ENCODE measurements at regions not wholly inside any gene's neighbourhood (a gene's known extent, or its start where the extent isn't known, plus 50 kb on each side); places are given as distances from the start of the nearest gene placed in this dataset.

DNA sequence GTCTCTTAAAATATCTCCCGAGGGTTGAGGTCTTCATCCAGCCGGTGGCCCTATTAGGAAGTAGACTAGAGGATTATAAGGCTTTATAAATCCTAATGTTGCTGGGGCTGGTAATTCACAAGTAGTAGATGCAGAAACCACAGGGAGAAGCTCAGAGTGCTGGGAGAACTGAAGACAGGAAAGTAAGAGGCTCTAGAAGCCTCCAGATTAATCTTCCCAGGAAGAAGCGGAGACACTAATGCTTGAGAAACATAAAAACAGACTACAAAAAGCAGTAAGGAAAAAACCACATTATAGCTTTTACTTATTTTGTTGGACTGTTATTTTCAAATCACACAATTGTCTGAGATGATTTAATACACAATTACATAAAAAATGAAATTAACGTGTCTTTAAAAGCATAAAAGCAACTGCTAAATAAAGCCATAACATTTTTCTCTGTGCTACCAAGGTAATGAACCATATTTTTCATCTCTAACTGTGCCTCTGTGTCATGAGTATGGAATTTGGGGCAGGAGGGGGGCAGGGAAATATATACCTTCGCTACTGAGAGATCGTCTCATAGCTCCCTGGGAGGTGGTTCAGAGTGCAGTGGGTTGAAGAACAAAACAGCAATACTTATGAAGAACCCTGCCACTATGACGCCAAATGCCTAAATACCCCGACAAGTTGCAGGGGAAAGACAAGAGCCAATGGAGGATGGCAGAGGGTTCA, 806.2 kb upstream of the WWC1 start:
- no peak for DNase-seq (ENCODE audit: low spot score)

DNA sequence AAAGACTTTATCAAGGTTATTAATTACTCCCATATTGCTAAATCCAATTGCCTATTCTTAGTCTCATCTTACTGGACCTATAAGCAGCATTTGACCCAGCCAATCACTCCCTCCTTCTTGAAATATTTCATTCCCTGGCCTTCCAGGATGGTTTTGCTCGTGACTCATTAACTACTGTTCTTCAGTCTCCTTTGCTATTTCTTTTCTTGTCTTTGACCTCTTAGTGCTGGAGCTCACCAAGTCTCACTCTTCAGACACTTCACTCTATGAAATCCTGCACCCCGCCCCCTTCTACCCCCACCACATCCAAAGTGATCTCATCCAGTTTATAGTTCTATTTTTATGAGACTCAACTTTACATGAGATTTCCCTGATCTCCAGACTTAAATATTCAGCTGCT, 803.1 kb upstream of the WWC1 start:
- DNase-seq (ENCODE audit: low spot score): no peak

DNA sequence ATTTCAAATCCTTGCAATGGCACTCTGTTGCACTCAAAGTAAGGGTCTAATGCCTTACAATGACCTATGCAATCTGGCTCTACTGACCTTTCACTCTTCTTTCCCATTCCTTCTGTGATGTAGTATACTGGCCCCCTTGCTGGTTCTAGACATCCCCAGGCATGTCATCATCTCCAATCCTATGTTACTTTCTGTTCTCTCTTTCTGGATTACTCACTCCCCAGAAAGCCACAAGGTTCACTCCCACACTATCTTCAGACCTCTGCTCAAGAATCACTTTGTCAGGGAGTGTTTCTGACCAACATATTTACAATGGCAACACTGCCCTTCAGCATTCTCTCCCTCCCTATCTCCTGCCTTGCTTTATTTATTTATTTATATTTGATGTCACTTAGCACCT, 802.2 kb upstream of the WWC1 start:
- DNase-seq (ENCODE audit: low spot score): no peak

DNA sequence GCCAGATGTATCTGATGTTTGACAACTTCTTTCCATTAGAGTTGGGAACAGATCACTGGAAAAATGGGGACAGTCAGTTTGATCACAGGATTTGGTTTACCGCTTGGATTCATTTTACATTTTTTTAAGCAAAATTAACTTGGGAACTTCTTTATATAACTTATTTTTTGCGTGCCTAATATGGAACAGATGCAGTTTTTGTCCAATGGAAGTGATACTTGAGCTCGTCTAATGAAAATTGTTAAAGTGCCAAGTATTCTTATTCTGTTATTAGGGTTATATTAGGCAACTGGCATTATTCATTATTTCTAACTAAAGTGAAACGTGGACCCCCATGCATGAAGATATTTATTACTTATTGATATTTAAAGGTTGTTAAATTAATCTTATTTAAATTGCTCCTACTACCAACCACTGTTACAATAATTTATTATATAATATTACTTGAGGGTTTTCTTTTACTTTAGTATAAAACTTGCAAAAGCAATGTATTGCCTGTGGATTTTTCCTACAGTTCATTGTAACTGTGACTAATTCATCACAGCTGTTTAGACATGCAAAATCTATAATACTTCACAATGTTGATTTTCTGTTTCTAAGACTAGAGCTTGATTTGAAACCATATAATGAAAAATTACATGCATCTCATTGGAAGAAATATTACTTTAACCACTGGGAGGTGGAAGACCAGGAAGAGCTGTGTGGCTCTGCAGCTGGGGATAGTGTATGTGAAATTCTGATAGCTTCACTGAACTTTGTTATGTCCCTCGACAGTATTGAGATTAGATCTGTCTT, 787.3 kb upstream of the WWC1 start:
- no peak for DNase-seq (ENCODE audit: low spot score)

DNA sequence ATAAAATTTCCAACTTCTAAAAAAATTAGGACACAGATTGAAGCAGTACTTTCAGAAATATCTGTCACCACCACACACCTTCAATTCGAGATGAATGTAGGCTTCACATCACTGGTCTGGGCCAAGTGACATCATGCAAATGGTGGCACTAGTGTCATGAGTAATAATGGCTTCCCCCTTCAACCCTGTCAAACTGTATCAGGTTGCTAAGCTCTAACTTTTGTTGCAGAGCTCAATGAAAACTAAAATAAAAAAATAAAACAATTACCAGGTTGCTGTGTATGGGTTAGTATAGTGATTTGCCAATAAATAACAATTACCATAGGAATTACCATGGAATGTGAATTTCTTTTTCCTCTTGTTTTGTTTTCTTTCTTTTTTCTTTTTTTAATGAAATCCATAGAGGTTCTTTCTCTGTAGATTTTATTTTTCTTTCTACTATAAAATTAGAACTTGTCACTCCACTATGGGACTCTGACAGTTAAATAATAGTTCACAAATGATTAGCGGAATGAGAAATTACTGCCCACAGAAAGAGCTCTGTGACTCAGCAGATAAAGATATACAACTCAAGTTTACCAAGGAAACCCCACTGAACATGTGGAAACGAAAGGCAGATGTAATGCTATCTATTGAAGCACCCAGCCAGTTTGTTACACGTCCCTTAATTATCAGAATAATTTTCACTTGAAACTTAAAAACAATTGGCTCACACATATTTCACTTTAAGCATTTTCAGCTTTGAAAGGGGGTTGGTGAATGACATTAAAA, 783.8 kb upstream of the WWC1 start:
- DNase-seq (ENCODE audit: low spot score): no peak

DNA sequence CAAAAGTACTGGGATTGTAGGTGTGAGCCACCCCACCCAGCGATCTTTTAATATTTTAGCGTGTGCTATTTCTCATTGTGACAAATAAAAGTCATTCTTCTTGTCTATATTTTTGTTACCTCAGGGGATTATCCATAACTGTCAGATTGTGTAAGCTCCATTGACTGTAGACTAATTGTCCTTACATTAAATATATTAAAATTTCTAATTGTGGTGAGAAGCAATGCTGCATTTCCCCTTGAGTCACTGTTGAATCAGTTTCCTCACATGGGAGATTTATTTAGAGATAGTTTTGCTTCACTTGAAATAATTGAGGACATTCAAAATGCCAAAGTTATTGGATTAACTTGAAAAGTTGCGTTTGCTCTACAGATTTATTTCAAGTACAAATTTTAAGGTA, 782.4 kb upstream of the WWC1 start:
- peak; percentile 42 for DNase-seq (ENCODE audit: low spot score)

DNA sequence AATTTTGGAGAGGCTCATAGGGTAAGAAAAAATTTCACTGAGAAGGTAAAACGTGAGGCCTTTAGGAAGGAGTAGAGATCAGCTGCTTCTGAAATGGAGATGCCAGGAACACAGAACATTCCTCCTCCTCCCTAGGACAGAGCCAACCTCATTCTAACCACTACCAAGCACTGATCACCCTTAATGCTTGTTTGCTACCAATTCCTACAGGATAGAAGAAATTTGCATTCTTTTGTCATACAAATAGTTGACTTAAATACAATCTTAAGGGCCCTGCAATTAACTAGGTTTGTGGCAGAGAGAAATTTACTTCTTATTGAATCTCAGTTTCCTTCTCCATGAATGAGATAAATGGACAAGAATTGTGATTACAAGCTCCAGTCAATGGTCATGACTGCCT, 780.2 kb upstream of the WWC1 start:
- DNase-seq (ENCODE audit: low spot score): no peak

DNA sequence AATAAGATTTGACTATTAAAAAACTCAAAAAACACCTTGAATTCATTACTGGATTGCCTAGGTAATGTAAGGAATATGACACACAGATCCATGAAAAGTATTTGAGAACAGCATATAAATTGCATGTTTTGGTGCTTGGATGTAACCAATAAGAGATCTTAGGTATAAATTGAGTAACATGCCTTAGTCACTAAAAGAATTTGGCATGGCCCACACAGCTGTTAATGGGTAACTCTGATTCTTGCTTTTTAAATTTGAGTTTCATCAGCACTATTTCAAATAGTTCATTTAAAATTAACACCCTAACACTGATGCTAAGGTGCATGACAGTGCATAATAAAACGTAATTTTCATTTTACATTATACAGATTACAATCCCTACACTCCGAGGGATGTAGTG, 779.3 kb upstream of the WWC1 start:
- DNase-seq (ENCODE audit: low spot score): no peak

DNA sequence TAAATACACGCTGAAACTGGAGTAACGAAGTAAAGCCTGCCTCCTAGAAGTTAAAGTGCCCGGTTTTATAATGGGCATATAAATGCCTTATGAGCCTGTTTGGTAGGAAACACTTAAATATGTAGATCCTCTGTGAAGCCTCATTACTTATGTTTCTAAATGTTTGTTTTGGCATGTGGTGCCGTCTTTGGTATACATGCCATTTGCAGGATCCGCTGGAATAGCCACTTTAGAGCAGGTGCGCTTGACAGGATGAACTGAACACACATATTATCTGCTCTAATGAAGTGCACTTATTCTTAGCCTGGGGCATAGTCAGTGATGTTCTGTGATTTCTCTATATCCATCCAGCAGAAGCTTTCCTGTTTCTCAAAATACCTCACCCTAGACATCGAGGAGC, 778.1 kb upstream of the WWC1 start:
- DNase-seq (ENCODE audit: low spot score): no peak

DNA sequence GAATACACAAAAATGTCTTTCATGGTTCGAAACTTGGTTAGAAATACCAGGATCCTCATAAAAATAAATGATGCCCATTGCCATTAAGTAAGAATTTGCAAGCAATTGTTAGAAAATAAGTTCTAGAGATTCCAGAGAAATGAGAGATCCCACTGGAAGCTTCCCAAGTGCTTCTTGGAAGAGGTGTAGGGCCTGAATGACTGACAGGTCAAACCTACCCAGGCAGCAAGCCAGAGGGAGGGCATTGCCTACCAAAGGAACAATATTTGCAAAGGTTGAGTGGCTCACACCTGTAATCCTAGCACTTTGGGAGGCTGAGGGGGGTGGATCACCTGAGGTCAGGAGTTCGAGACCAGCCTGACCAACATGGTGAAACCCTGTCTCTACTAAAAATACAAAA, 777.0 kb upstream of the WWC1 start:
- no peak for DNase-seq (ENCODE audit: low spot score)

DNA sequence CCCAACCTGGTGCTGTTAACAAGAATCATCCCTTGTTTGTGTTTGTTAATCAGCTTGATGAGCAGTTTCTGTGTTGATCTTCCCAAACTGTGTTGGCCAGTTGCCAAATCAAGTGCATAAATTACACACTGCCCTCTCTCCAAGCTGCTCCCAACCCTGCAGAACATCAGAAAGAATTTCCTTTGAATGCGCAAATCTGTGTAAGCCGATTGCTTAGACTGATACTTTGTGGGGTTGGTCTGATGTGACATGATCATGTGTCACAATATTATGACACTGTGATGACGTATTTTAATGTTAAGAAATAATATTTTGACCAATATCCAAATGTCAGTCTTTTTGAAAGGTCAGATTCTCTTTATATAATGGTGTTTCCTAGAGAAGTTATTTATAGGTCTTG, 766.4 kb upstream of the WWC1 start:
- no peak for DNase-seq (ENCODE audit: low spot score)

DNA sequence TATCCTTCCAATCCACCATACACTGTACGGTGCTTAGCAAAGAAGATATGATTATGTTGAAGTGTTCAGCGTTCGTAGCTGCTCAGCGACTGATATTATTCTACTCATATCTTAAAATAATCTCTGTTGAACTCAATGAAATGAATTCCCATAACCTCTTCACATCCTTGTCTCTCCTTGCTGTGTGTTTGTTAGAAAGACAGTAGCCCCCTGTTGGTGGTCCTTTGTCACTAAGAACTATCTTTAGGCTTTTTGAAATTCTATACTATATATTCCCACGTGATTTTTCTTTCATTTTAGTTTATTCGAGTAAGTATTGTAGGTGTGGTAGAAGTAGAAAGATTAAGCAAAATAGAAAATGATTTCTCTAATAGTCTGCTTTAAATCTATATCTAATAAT, 762.8 kb upstream of the WWC1 start:
- DNase-seq (ENCODE audit: low spot score): no peak

DNA sequence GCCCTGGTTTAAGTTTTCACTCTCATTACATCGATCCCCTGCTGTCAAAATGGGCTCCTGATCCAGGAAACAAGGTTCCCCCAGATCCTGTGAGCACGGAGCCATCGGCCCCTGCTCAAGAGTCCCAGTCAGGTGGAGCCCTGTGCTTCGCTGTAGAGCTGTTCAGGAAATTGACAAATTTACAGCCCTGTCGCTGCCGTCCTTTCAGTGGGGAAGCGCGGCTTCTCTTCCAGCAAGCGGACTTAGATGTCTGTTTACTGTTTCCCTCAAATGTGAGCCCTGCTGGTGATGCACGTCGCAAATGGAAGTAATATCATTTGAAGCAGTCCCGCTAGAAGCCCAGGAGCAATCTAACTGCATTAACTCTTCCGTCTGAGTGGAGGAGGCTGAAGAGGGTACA, 760.9 kb upstream of the WWC1 start:
- no peak for DNase-seq (ENCODE audit: low spot score)

DNA sequence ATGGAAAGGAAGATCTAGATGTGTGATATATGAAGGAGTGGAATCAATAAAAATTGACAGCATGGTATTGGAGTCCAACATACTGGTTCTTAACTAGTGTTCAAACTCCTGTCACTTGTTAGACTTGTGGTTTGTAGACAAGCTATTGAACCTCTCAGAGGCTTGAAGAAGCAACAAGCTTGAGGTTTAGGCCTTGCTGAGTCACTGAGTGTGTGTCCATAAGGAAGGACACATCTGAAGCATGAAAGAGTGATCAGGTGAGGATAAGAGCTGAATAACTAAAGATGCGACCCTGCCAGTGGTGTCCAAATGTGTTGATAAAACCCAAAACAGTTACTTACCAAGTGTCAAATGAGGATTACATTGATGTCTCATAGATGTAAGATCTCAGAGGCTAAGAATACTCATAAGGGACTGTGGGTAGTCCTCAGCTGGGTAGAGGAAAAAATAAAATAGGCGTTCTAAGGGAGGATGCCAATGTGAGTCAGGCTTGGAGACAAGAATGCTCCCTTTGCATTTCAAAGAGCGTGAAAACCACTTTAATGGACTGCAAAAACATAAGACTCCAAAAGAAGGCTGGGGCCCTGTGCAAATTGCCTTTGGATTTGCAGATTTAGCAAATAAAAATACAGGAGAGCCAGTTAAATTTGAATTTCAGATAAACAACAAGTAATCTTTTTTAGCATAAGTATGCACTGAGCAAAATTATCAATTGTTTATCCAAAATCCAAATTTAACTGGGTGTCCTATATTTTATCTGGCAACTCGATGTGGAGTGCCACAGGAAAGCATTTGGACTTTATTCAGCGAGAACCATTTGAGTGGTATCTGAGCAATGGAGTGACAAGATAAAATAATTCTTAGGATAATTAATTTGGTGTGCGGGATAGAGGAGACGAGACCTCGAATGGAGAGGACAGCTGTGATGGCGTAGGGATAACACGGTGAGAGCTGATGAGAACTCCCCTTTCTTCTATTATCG, 757.3 kb upstream of the WWC1 start:
- DNase-seq (ENCODE audit: low spot score): no peak

DNA sequence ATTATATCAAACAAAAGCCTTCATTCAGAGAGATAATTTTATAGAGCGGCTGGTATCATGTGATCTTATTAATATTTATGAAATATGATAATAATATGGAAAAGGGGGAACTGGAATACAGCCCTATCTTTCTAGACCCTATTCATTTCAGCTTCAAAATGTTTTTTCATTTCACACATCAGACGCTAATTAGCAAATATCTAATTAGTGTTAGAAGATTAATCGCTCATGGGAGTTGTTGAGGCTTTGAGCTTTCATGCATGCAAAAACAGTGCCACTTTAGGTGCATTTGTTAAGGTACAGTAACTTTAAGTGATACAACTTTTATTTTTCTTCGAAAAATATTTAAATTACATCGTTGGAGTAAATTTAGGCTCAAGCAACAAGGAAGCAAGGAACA, 751.7 kb upstream of the WWC1 start:
- DNase-seq (ENCODE audit: low spot score): no peak

DNA sequence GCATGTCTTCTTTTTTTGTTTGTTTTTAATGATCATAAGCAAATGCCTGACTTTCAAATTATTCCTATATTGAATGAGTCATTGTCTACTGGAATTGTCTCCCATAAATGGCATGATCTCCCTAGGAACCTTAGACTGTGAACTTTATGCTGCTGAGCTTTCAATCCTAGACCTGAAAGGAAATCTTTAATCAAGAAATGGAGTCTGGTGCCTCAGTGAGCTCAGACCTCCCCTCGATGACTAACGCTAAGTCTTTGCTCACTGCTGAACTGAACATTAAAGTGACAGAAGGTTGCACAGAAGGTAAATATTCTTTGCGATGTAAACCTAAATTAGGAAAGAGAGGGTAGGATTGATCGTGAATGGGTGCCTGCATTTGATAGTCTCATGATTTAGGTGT, 745.2 kb upstream of the WWC1 start:
- DNase-seq (ENCODE audit: low spot score): no peak

DNA sequence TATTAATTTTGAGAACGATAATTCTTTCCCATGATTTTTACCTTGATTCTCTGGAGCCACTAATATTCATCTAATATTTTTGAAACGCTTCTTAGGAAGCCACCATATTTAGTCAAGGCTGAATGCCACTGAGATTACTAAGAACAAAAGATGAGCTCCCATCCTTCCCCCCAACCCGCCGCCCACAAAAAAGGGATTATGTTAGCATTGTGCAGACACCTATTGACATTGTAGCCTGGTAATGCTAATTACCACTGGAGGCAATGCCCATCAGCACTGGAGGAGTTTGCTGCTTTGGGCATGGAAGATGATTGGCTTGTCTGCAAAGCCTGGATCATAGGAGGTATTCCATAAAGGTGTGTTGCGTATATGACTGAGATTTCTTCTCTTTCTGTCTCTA, 739.1 kb upstream of the WWC1 start:
- no peak for DNase-seq (ENCODE audit: low spot score)

DNA sequence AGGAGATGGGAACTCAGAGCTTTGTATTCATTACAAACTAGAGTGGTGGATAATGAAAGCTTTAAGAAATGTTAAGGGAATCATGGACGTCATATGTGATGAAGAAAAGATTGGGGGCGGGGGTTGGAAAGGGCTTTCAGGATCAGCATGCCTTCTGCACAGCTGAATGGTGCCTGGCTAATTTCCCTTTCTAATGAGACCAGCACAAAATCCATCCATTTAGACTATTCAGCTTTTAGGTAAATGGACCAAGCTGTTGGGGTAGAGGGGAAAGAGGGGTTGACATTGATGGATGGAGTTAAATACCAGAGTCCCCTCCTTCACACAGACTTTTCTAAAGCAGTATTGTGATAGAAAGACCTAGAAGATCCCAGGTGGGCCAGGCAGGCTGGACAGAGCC, 737.9 kb upstream of the WWC1 start:
- DNase-seq (ENCODE audit: low spot score): no peak

DNA sequence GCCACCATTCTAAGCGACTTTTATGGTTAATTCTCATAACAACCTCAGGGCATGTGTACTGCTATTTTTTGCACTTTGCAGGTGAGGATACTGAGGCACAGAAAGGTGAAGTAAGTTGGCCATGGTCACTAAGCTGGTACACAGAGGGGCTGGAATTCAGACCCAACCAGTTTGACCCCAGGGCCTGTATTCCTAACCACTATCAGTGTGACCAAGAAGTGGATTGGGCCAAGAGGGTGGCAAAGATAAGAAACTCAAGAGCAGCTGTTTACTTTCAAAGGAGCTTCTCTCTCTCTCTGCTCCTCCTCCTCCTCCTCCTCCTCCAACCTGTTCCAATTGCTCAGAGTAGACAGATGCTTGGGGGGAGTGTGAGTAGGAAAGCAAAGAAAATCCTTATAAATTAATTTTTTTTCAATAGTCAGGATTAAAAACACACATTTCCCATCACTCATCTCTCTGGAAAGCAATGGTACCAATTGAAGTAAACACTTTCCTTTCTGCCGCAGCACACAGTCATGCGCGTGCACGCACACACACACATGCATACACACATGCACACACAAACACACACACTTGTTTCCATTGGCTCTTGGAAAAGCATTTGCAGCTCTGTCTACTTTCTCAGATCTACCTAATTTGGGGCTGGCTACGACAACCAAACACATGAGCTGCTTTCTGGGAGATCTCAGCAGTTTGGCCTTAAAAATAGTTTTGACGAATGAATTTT, 736.7 kb upstream of the WWC1 start:
- no peak for DNase-seq (ENCODE audit: low spot score)

DNA sequence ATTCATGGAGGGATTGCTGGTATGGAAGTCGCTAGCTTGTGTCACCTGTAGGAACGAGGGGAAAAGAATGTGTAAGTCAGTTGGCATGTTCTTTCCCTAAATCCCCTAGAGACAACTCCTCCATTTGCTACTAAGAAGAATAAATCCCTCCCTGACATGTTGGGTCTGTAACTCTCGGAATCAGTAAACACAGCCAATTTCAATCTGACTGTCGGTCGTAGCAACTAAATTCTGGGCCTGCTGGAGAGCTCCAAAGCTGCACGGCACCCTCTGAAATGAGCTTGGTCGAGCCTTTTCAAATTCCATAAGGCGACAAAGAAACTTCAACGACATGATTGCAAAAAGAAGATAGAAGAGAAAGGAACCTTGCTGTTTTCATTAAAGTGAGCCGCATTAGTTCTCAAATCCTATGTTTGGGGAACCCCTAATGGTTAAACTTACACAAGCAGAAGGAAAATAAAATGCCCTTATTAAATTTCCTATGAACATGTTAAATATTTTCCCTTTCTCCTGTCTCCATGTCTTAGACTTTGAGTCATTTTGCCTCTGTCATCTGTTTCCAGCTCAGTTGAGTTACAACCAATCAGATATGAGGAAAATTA, 735.8 kb upstream of the WWC1 start:
- DNase-seq (ENCODE audit: low spot score): no peak

DNA sequence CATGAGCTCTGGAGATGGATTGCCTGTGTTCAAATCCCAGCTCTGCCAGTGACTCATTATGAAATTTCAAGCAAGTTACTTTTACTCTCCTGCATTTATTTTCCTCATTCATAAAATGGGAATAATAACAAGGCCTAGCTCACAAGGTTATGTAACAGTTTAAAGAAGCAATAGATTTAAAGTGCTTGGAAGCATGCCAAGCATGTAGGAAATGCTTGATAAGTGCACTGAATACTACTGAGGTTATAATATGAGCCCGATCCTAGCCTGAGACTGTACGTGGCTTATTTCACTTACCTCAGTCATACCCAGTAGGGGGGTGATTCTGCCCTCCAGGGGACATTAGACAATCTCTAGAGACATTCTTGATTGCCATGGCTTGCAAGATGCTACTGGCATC, 734.1 kb upstream of the WWC1 start:
- no peak for DNase-seq (ENCODE audit: low spot score)
